RWPE1 (cell line): ENCODE measurements at regions not wholly inside any gene's neighbourhood (a gene's known extent, or its start where the extent isn't known, plus 50 kb on each side); places are given as distances from the start of the nearest gene placed in this dataset.

ENCODE experiments used
- CTCF ChIA-PET: fragments of 350-600 bp; sonication (Branson Sonifier 250); formaldehyde crosslinking; extraction: SDS; loops from one replicate; lab custom pipeline; 2021; lab: Yijun Ruan, JAX
- POLR2A ChIA-PET: fragments of 400-600 bp; formaldehyde crosslinking; extraction: SDS; loops from one replicate; lab custom pipeline; 2020; ENCODE audit warnings: antibody characterized with exemption; ENCODE audit not compliant: low non-redundant PET; lab: Yijun Ruan, JAX
- DNase-seq: peaks from one replicate; pipeline ENCODE4 v3.0.0; 2012; ENCODE audit warnings: low spot score
- H3K27ac ChIP-seq: fragments of 450-650 bp; 2 replicates; pipeline ENCODE4 v1.5.1; 2017
- CTCF ChIP-seq: fragments of 450-650 bp; conservative IDR thresholded peaks from 2 replicates; pipeline ENCODE4 v1.5.1; 2017; ENCODE audit warnings: low read depth, mild to moderate bottlenecking

GRCh38 chr20:6855796-6856195, 88.3 kb downstream of the BMP2 start:
- POLR2A ChIA-PET: no interaction called here
- no peak for TF ChIP-seq CTCF
- DNase-seq: no peak
- CTCF ChIA-PET: interaction anchor here (0.6 kb wide), 1 partner anchor 613 kb away, joined by 3 read pairs; no protein-coding TSS in a partner anchor
- no peak overlapping the region for H3K27ac ChIP-seq

- no peak overlapping the region for H3K27ac ChIP-seq
- no peak for TF ChIP-seq CTCF
- CTCF ChIA-PET: interaction anchor here (0.7 kb wide), 1 partner anchor 206 kb away, joined by 3 read pairs; no protein-coding TSS in a partner anchor
- POLR2A ChIA-PET: no interaction called here
- DNase-seq: no peak
Observed at GRCh38 chr20:6857927-6858326, 90.4 kb downstream of the BMP2 start.

GRCh38 chr20:6863355-6863754, 95.9 kb downstream of the BMP2 start:
- TF ChIP-seq CTCF: no peak
- no peak for DNase-seq
- POLR2A ChIA-PET: no interaction called here
- H3K27ac ChIP-seq: no peak overlapping the region
- CTCF ChIA-PET: no interaction called here

GRCh38 chr20:6863798-6864201, 96.3 kb downstream of the BMP2 start:
- POLR2A ChIA-PET: no interaction called here

GRCh38 chr20:6864740-6865139, 97.3 kb downstream of the BMP2 start:
- ChIA-PET POLR2A (no interaction called here), CTCF (no interaction called here)
- no peak for DNase-seq
- no peak for TF ChIP-seq CTCF
- H3K27ac ChIP-seq: no peak overlapping the region

More at GRCh38 chr20:6863798-6864201, 96.3 kb downstream of the BMP2 start:
- no peak for TF ChIP-seq CTCF
- no peak for DNase-seq
- CTCF ChIA-PET: no interaction called here
- H3K27ac ChIP-seq: no peak overlapping the region

- POLR2A ChIA-PET: no interaction called here
Observed at GRCh38 chr20:6866741-6867140, 99.3 kb downstream of the BMP2 start.

More at GRCh38 chr20:6866741-6867140, 99.3 kb downstream of the BMP2 start:
- CTCF ChIA-PET: no interaction called here
- no peak overlapping the region for H3K27ac ChIP-seq
- no peak for DNase-seq
- no peak for TF ChIP-seq CTCF
